Endothelial cell of umbilical vein (primary cell): ENCODE measurements at regions not wholly inside any gene's neighbourhood (a gene's known extent, or its start where the extent isn't known, plus 50 kb on each side); places are given as distances from the start of the nearest gene placed in this dataset.

Experiments used
- BruUV-seq: library from RNA; stranded (reverse); fragments of 400-500 nt; replicated peaks from 2 replicates; lab custom pipeline; 2021; lab: Mats Ljungman, UMichigan
- CTCF ChIA-PET: fragments of 300-600, 350-600 bp; sonication (Branson Sonifier 250); formaldehyde crosslinking; loops from one replicate; lab custom pipeline; 2021; ENCODE audit warnings: antibody characterized with exemption, inconsistent platforms; lab: Charles Lee
- POLR2A ChIA-PET: fragments of 300-600, 350-600 bp; sonication (Branson Sonifier 250); formaldehyde crosslinking; loops from one replicate; lab custom pipeline; 2021; ENCODE audit warnings: antibody characterized with exemption, inconsistent platforms; lab: Charles Lee
- DNase-seq: peaks from one replicate; pipeline ENCODE4 v3.0.0-alpha.2; 2011; ENCODE audit warnings: low read depth, low spot score
- FAIRE-seq: peaks from 2 replicates; lab custom pipeline; 2011; peaks lifted over from hg19 to GRCh38; lab: Jason Lieb, UNC
- H2AFZ ChIP-seq: 2 replicates; pipeline ENCODE4 v1.6.0; 2012; ENCODE audit warnings: low read depth, low read length, control low read depth, inconsistent platforms
- H3K27ac ChIP-seq: 2 replicates; pipeline ENCODE4 v1.5.1; 2011; ENCODE audit warnings: low read depth, mild to moderate bottlenecking, control low read depth, low read length, moderate library complexity; ENCODE audit not compliant: insufficient read depth
- H3K27me3 ChIP-seq, 2 experiments: 2 replicates each; pipeline versions ENCODE4 v1.6.0 to v1.6.1; 2011; ENCODE audit warnings: low read length in 2 of 2, mixed read lengths in 1 of 2; ENCODE audit not compliant: control insufficient read depth in 2 of 2, insufficient read depth in 2 of 2
- H3K36me3 ChIP-seq, 2 experiments: 2 replicates in 1 of 2; 3 replicates in 1 of 2; pipeline ENCODE4 v1.5.1; 2011; ENCODE audit warnings: low read length in 2 of 2, mild to moderate bottlenecking in 1 of 2, moderate library complexity in 1 of 2; ENCODE audit not compliant: control insufficient read depth in 2 of 2, insufficient read depth in 2 of 2; ENCODE audit errors: extremely low read depth in 1 of 2
- H3K4me1 ChIP-seq: 3 replicates; pipeline ENCODE4 v1.5.1; 2011; ENCODE audit warnings: mild to moderate bottlenecking, low read length; ENCODE audit not compliant: control insufficient read depth, insufficient read depth; ENCODE audit errors: extremely low read depth
- H3K4me2 ChIP-seq: 2 replicates; pipeline ENCODE4 v1.6.1; 2011; ENCODE audit warnings: low read length, control low read depth, mixed read lengths; ENCODE audit not compliant: insufficient read depth
- H3K4me3 ChIP-seq, 3 experiments: fragments of 200-600 bp in 1 of 3; sonication (generic), shearing (Covaris generic) in 1 of 3; replicated peaks in 1 of 3; 2 replicates each; pipeline ENCODE4 v1.5.1; 2011 to 2016; ENCODE audit warnings: control low read depth in 3 of 3, low read length in 3 of 3, mild to moderate bottlenecking in 2 of 3, inconsistent platforms in 1 of 3, low read depth in 1 of 3, moderate library complexity in 1 of 3; ENCODE audit not compliant: insufficient read depth in 1 of 3
- H3K79me2 ChIP-seq: 2 replicates; pipeline ENCODE4 v1.6.0; 2012; ENCODE audit warnings: low read length, inconsistent platforms; ENCODE audit not compliant: control insufficient read depth, insufficient read depth
- H3K9ac ChIP-seq: replicated peaks from 2 replicates; pipeline ENCODE3; 2011; ENCODE audit warnings: low read length, control low read depth; ENCODE audit not compliant: insufficient read depth; ENCODE audit errors: extremely low read depth
- H3K9me1 ChIP-seq: replicated peaks from 3 replicates; pipeline ENCODE4 v1.6.0; 2011; ENCODE audit warnings: mild to moderate bottlenecking, low read length; ENCODE audit not compliant: control insufficient read depth, insufficient read depth; ENCODE audit errors: extremely low read depth
- H3K9me3 ChIP-seq: replicated peaks from 2 replicates; pipeline ENCODE4 v1.5.1; 2012; ENCODE audit warnings: low read length, inconsistent platforms; ENCODE audit not compliant: control insufficient read depth, insufficient read depth
- H4K20me1 ChIP-seq: replicated peaks from 2 replicates; pipeline ENCODE3; 2011; ENCODE audit warnings: mild to moderate bottlenecking, low read length; ENCODE audit not compliant: control insufficient read depth, insufficient read depth; ENCODE audit errors: extremely low read depth
- CTCF ChIP-seq, 2 donors: IDR thresholded peaks; 1 replicate in 1 of 2; 2 replicates in 1 of 2; pipeline ENCODE4 v1.5.1; 2011; ENCODE audit warnings: low read length in 2 of 2, mild to moderate bottlenecking in 2 of 2, moderate library complexity in 2 of 2, control low read depth in 1 of 2, inconsistent platforms in 1 of 2, low read depth in 1 of 2; ENCODE audit not compliant: insufficient read depth in 1 of 2; ENCODE audit errors: extremely low read depth in 1 of 2
- EZH2 ChIP-seq: IDR thresholded peaks from 2 replicates; pipeline ENCODE4 v1.6.1; 2012; ENCODE audit warnings: borderline replicate concordance, low read depth, mild to moderate bottlenecking, moderate library complexity, low read length, inconsistent platforms; ENCODE audit not compliant: severe bottlenecking
- FOS ChIP-seq: IDR thresholded peaks from 2 replicates; pipeline ENCODE4 v1.6.1; 2011; ENCODE audit warnings: mild to moderate bottlenecking, low read length, moderate library complexity, borderline replicate concordance; ENCODE audit not compliant: insufficient read depth
- GATA2 ChIP-seq: IDR thresholded peaks from 2 replicates; pipeline ENCODE4 v1.7.0; 2011; ENCODE audit warnings: low read depth, mild to moderate bottlenecking, moderate library complexity, mixed read lengths, low read length; ENCODE audit not compliant: insufficient read length, insufficient read depth
- JUN ChIP-seq: IDR thresholded peaks from 2 replicates; pipeline ENCODE4 v1.6.1; 2011; ENCODE audit warnings: borderline replicate concordance, low read depth; ENCODE audit not compliant: insufficient read length, insufficient read depth
- MYC ChIP-seq: IDR thresholded peaks from one replicate; pipeline ENCODE4 v1.6.1; 2011; ENCODE audit warnings: mild to moderate bottlenecking, low read depth, low read length
- POLR2A ChIP-seq: IDR thresholded peaks from 2 replicates; pipeline ENCODE4 v1.6.1; 2012; ENCODE audit warnings: low read depth, mild to moderate bottlenecking, control low read depth, low read length
- POLR2AphosphoS5 ChIP-seq: IDR thresholded peaks from 2 replicates; pipeline ENCODE4 v1.6.1; 2012; ENCODE audit warnings: low read depth, mild to moderate bottlenecking, control low read depth, low read length, moderate library complexity; ENCODE audit not compliant: insufficient read depth
- dilution Hi-C: fragments of 300-500 bp; cut with MboI; formaldehyde crosslinking; loops from one replicate; pipeline ENCODE4 v1.15.0; 2019; ENCODE audit warnings: low sequenced_read_pairs; ENCODE audit not compliant: extremely low pct_ligation_motif_present
- intact Hi-C: fragments of 100-400 bp; cut with micrococcal nuclease; formaldehyde crosslinking; loops from one replicate; pipeline ENCODE4 v1.10.0; 2022
- TF ChIP-seq, protein P1 (sequence below): IDR thresholded peaks from 2 replicates; pipeline ENCODE4 v1.6.1; 2011; ENCODE audit not compliant: insufficient read depth, insufficient read length

GRCh38 chr3:104546301-104546700, 820.4 kb upstream of the ALCAM start:
- TF ChIP-seq POLR2AphosphoS5, result no peak
- no peak for TF ChIP-seq MYC
- TF ChIP-seq, protein P1, sequence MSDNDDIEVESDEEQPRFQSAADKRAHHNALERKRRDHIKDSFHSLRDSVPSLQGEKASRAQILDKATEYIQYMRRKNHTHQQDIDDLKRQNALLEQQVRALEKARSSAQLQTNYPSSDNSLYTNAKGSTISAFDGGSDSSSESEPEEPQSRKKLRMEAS, result no peak
- no peak for TF ChIP-seq CTCF (IDR thresholded peaks at IDR 0.05; ENCODE audit: extremely low read depth in 1 of 2, insufficient read depth in 1 of 2, low read depth in 1 of 2, low read length in 2 of 2)
- no peak for TF ChIP-seq FOS
- no peak for TF ChIP-seq POLR2A
- no peak for TF ChIP-seq GATA2
- TF ChIP-seq JUN, result no peak
- TF ChIP-seq EZH2, result no peak
- POLR2A ChIA-PET, result no interaction called here
- peaks cover 2% of the 10 kb centered on the region for H3K9me1 ChIP-seq
- BruUV-seq, result no TSS peak
- DNase-seq, result no peak
- intact Hi-C loops (no loop called here), dilution Hi-C loops (no loop called here)
- H3K79me2 ChIP-seq, result no peaks in the 10 kb centered on the region
- CTCF ChIA-PET, result no interaction called here
- H3K36me3 ChIP-seq, result no peaks in the 10 kb centered on the region
- H3K4me2 ChIP-seq, result no peak overlapping the region
- no peaks in the 10 kb centered on the region for H4K20me1 ChIP-seq
- H3K27ac ChIP-seq, result no peak overlapping the region
- H3K4me3 ChIP-seq, result no peak overlapping the region
- no peak overlapping the region for H2AFZ ChIP-seq
- H3K9ac ChIP-seq, result no peak overlapping the region
- no peak for FAIRE-seq
- H3K4me1 ChIP-seq, result no peaks in the 10 kb centered on the region
- no peaks in the 10 kb centered on the region for H3K9me3 ChIP-seq
- no peaks in the 10 kb centered on the region for H3K27me3 ChIP-seq
